ENCODE measurements at regions not wholly inside any gene's neighbourhood (a gene's known extent, or its start where the extent isn't known, plus 50 kb on each side); places are given as distances from the start of the nearest gene placed in this dataset.

DNA sequence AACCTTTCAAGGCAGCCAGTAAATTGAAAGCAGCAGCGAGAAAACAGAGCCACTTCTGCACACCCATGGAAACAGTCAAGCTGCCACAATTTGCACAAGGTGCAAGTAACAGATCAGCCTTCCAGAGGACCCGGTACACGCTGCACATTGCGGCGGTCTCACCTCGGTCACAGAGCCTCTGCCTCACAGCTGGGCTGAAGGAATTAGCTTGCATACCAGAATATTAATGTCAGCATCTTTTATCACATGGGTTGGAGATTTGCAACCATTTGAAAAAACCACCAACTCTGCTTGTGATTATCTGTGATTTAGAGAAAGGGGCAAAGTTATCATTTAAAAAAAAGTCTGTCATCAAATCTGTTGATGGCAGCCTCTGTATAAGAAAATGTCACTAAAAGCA lies 330.5 kb upstream of the TCF4 start:
- TF ChIP-seq ARNTL (CRISPR knock-in tag; IDR thresholded peaks at IDR 0.05; ENCODE audit: borderline replicate concordance, low read depth): no peak
- no peak for TF ChIP-seq SNAI2 (CRISPR knock-in tag; IDR thresholded peaks at IDR 0.05)
- TF ChIP-seq RARB (CRISPR knock-in tag; IDR thresholded peaks at IDR 0.05): no peak
- TF ChIP-seq, protein P1, sequence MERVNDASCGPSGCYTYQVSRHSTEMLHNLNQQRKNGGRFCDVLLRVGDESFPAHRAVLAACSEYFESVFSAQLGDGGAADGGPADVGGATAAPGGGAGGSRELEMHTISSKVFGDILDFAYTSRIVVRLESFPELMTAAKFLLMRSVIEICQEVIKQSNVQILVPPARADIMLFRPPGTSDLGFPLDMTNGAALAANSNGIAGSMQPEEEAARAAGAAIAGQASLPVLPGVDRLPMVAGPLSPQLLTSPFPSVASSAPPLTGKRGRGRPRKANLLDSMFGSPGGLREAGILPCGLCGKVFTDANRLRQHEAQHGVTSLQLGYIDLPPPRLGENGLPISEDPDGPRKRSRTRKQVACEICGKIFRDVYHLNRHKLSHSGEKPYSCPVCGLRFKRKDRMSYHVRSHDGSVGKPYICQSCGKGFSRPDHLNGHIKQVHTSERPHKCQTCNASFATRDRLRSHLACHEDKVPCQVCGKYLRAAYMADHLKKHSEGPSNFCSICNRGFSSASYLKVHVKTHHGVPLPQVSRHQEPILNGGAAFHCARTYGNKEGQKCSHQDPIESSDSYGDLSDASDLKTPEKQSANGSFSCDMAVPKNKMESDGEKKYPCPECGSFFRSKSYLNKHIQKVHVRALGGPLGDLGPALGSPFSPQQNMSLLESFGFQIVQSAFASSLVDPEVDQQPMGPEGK (CRISPR knock-in tag; IDR thresholded peaks at IDR 0.05; ENCODE audit: borderline replicate concordance): no peak
- TF ChIP-seq, protein P2, sequence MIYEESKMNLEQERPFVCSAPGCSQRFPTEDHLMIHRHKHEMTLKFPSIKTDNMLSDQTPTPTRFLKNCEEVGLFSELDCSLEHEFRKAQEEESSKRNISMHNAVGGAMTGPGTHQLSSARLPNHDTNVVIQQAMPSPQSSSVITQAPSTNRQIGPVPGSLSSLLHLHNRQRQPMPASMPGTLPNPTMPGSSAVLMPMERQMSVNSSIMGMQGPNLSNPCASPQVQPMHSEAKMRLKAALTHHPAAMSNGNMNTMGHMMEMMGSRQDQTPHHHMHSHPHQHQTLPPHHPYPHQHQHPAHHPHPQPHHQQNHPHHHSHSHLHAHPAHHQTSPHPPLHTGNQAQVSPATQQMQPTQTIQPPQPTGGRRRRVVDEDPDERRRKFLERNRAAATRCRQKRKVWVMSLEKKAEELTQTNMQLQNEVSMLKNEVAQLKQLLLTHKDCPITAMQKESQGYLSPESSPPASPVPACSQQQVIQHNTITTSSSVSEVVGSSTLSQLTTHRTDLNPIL (CRISPR knock-in tag; IDR thresholded peaks at IDR 0.05; ENCODE audit: low read depth): no peak
- no peak for TF ChIP-seq ESRRG (CRISPR knock-in tag; IDR thresholded peaks at IDR 0.05)
- TF ChIP-seq TCF4 (CRISPR knock-in tag; IDR thresholded peaks at IDR 0.05; ENCODE audit: borderline replicate concordance): no peak

All from SK-N-SH treated with all-trans-retinoic acid at 6 μM for 48 hours (cell line).